K562 (cell line): ENCODE measurements at regions not wholly inside any gene's neighbourhood (a gene's known extent, or its start where the extent isn't known, plus 50 kb on each side); places are given as distances from the start of the nearest gene placed in this dataset.

Experiments used
- ARID3A ChIP-seq: IDR thresholded peaks from 2 replicates; pipeline ENCODE4 v1.6.1; 2012; ENCODE audit warnings: low read depth, low read length, improper control_type of control experiment, borderline replicate concordance
- DLX4 ChIP-seq: fragments of 250-450 bp; sonication (Bioruptor Pico); IDR thresholded peaks from 2 replicates; pipeline ENCODE4 v1.6.1; 2021; ENCODE audit warnings: mild to moderate bottlenecking
- HDAC2 ChIP-seq: fragments of 450-650 bp; IDR thresholded peaks from 2 replicates; pipeline ENCODE4 v1.6.1; 2016; ENCODE audit warnings: mild to moderate bottlenecking
- HINFP ChIP-seq: fragments of 450-650 bp; conservative IDR thresholded peaks from 2 replicates; pipeline ENCODE4 v1.6.1; 2016; ENCODE audit warnings: missing genetic modification characterization, low read depth, mild to moderate bottlenecking, control low read depth, missing compliant biosample characterization
- HNRNPUL1 ChIP-seq: fragments of 200-400 bp; formaldehyde crosslinking; IDR thresholded peaks from 2 replicates; pipeline ENCODE4 v1.6.1; 2017; ENCODE audit warnings: low read length
- KLF13 ChIP-seq: fragments of 450-650 bp; IDR thresholded peaks from 2 replicates; pipeline ENCODE4 v1.6.1; 2016; ENCODE audit warnings: missing genetic modification characterization, low read depth, mild to moderate bottlenecking, missing compliant biosample characterization, moderate library complexity, borderline replicate concordance
- RAD51 ChIP-seq: fragments of 450-650 bp; IDR thresholded peaks from 2 replicates; pipeline ENCODE4 v1.7.1; 2016; ENCODE audit warnings: low read depth, mild to moderate bottlenecking, borderline replicate concordance
- ZNF197 ChIP-seq: fragments of 200-800 bp; sonication (Bioruptor generic); IDR thresholded peaks from 2 replicates; pipeline ENCODE4 v1.6.1; 2016; ENCODE audit warnings: low read depth, missing genetic modification characterization, missing compliant biosample characterization

GRCh38 chr14:101189266-101189665 is 285.7 kb upstream of the RTL1 start (continued):
- TF ChIP-seq DLX4 (no peak), HNRNPUL1 (no peak), ARID3A (no peak), KLF13 (tag) (no peak), ZNF197 (CRISPR knock-in tag) (no peak), HDAC2 (no peak), HINFP (tag) (no peak), RAD51 (no peak)
